GM19438 (cell line): ENCODE measurements at regions not wholly inside any gene's neighbourhood (a gene's known extent, or its start where the extent isn't known, plus 50 kb on each side); places are given as distances from the start of the nearest gene placed in this dataset.

Experiments used
- ATAC-seq: cut with Tn5 transposase; IDR thresholded peaks from one replicate; pipeline ENCODE4 v1.9.1; 2021; ENCODE audit warnings: low read depth; ENCODE audit not compliant: unreplicated experiment

GRCh38 chr6:22801831-22802230 lies 232.5 kb downstream of the HDGFL1 start:
- ATAC-seq = no peak

GRCh38 chr6:22804620-22805261 lies 235.4 kb downstream of the HDGFL1 start:
- no peak for ATAC-seq

- ATAC-seq = no peak
Observed at GRCh38 chr6:22807261-22807660, 237.9 kb downstream of the HDGFL1 start.

GRCh38 chr6:22807818-22808217 lies 238.5 kb downstream of the HDGFL1 start:
- no peak for ATAC-seq

GRCh38 chr6:22808466-22808865 lies 239.1 kb downstream of the HDGFL1 start:
- no peak for ATAC-seq

- no peak for ATAC-seq
Observed at GRCh38 chr6:22809370-22809769, 240.0 kb downstream of the HDGFL1 start.

GRCh38 chr6:22819209-22819608 lies 249.8 kb downstream of the HDGFL1 start:
- ATAC-seq = no peak

GRCh38 chr6:22821664-22822320 lies 252.4 kb downstream of the HDGFL1 start:
- ATAC-seq = no peak

GRCh38 chr6:22825210-22825609 lies 255.8 kb downstream of the HDGFL1 start:
- no peak for ATAC-seq

- no peak for ATAC-seq
Observed at GRCh38 chr6:22826961-22827360, 257.6 kb downstream of the HDGFL1 start.

- no peak for ATAC-seq
Observed at GRCh38 chr6:22827760-22828159, 258.4 kb downstream of the HDGFL1 start.

- no peak for ATAC-seq
Observed at GRCh38 chr6:22828179-22829062, 259.1 kb downstream of the HDGFL1 start.

- no peak for ATAC-seq
Observed at GRCh38 chr6:22829070-22829469, 259.7 kb downstream of the HDGFL1 start.

GRCh38 chr6:22830463-22830862 lies 261.1 kb downstream of the HDGFL1 start:
- no peak for ATAC-seq

- no peak for ATAC-seq
Observed at GRCh38 chr6:22833191-22833590, 263.8 kb downstream of the HDGFL1 start.

- no peak for ATAC-seq
Observed at GRCh38 chr6:22838345-22838744, 269.0 kb downstream of the HDGFL1 start.

GRCh38 chr6:22845467-22845866 lies 276.1 kb downstream of the HDGFL1 start:
- no peak for ATAC-seq

- ATAC-seq = no peak
Observed at GRCh38 chr6:22848121-22848520, 278.8 kb downstream of the HDGFL1 start.

- ATAC-seq = no peak
Observed at GRCh38 chr6:22849921-22850320, 280.6 kb downstream of the HDGFL1 start.

- no peak for ATAC-seq
Observed at GRCh38 chr6:22852101-22852500, 282.7 kb downstream of the HDGFL1 start.

GRCh38 chr6:22873513-22874136 lies 304.3 kb downstream of the HDGFL1 start:
- ATAC-seq = no peak
